ENCODE measurements at regions not wholly inside any gene's neighbourhood (a gene's known extent, or its start where the extent isn't known, plus 50 kb on each side); places are given as distances from the start of the nearest gene placed in this dataset.

DNA sequence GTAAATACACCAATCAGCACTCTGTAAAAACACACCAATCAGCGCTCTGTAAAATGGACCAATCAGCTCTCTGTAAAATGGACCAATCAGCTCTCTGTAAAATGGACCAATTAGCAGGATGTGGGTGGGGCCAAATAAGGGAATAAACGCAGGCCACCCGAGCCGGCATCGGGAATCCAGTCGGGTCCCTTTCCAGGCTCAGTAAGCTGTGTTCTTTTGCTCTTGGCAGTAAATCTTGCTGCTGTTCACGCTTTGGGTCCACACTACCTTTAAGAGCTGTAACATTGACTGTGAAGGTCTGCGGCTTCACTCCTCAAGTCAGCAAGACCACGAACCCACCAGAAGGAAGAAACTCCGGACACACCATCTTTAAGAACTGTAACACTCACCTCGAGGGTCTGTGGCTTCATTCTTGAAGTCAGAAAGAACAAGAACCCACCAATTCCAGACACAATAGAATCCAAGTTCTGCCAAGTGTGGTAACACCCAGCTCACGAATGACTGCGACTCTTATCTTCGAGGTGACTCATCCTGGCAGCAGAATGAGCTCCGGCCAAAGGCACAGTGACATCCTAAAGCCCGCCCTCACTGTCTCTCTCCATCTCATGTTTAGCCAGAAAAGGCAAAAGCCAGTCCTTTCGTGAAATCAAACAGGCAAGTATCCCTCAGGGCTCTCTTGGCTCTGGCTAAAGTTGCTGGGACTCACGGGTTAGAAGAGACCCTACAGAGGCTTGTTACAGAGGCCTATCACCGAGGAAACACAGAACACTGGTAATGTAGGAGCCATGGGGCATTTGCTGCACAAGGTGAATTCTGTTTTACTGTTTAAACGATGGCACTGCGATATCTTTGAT is 155.2 kb downstream of the FAM43A start:
- H3K27ac ChIP-seq, result no peak overlapping the region
- DNase-seq (ENCODE audit: low spot score in 2 of 2), result no peak
- intact Hi-C loops (cut with DNase I; ENCODE audit: low total_unique reads), result no loop called here
- TF ChIP-seq POLR2AphosphoS5 (IDR thresholded peaks at IDR 0.05) (no peak), CTCF (IDR thresholded peaks at IDR 0.05) (no peak), POLR2A (IDR thresholded peaks at IDR 0.05) (no peak)
- no peak overlapping the region for H3K4me3 ChIP-seq
- H3K9me3 ChIP-seq, result no peaks in the 10 kb centered on the region
- no peaks in the 10 kb centered on the region for H3K27me3 ChIP-seq
- no peaks in the 10 kb centered on the region for H3K4me1 ChIP-seq
- H3K36me3 ChIP-seq, result no peaks in the 10 kb centered on the region

DNA sequence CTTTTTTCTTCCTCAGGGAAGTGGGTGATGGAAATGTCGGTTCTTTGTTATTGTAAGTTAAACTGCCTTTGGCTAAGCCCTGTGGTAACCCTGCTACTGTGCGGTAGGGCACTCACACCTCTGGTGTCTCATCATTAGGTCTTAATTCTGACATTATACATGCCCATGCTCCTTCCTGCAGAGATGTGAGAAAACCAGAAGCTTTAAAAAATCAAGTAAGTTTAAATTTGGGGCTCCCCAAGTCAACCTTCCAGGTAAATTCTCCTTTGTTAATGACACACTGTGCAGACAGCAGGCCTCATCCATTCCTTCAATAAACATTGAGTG is 155.8 kb downstream of the FAM43A start:
- no peak for DNase-seq (ENCODE audit: low spot score in 2 of 2)
- TF ChIP-seq POLR2AphosphoS5 (IDR thresholded peaks at IDR 0.05) (no peak), CTCF (IDR thresholded peaks at IDR 0.05) (no peak), POLR2A (IDR thresholded peaks at IDR 0.05) (no peak)
- intact Hi-C loops (cut with DNase I; ENCODE audit: low total_unique reads), result no loop called here
- no peak overlapping the region for H3K4me3 ChIP-seq
- no peak overlapping the region for H3K27ac ChIP-seq
- H3K9me3 ChIP-seq, result no peaks in the 10 kb centered on the region
- H3K36me3 ChIP-seq, result no peaks in the 10 kb centered on the region
- H3K27me3 ChIP-seq, result no peaks in the 10 kb centered on the region
- H3K4me1 ChIP-seq, result no peaks in the 10 kb centered on the region

DNA sequence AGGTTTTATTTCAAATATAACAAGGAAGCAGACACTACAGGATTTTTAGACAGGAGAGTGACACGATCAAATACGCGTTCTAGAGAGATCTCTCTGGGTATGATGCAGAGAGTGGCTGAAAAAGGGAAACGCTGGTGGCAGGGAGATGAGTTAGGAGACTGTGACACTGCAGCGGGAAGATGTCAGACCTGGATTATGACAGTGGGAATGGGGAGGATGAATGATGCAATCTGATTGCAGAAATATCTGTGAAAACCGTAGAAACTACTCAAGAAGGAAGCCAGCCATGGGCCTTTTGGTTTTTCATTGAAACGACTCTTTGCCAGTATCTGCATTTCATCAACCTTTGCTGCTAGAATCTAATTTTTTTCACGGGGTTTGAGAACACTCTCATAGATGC is 157.9 kb downstream of the FAM43A start:
- TF ChIP-seq CTCF (IDR thresholded peaks at IDR 0.05), result no peak
- TF ChIP-seq POLR2A (IDR thresholded peaks at IDR 0.05), result no peak
- no peak for TF ChIP-seq POLR2AphosphoS5 (IDR thresholded peaks at IDR 0.05)
- no peak for DNase-seq (ENCODE audit: low spot score in 2 of 2)
- intact Hi-C loops (cut with DNase I; ENCODE audit: low total_unique reads), result no loop called here
- H3K9me3 ChIP-seq, result no peaks in the 10 kb centered on the region
- H3K36me3 ChIP-seq, result no peaks in the 10 kb centered on the region
- no peaks in the 10 kb centered on the region for H3K4me1 ChIP-seq
- no peak overlapping the region for H3K27ac ChIP-seq
- no peaks in the 10 kb centered on the region for H3K27me3 ChIP-seq
- H3K4me3 ChIP-seq, result no peak overlapping the region

DNA sequence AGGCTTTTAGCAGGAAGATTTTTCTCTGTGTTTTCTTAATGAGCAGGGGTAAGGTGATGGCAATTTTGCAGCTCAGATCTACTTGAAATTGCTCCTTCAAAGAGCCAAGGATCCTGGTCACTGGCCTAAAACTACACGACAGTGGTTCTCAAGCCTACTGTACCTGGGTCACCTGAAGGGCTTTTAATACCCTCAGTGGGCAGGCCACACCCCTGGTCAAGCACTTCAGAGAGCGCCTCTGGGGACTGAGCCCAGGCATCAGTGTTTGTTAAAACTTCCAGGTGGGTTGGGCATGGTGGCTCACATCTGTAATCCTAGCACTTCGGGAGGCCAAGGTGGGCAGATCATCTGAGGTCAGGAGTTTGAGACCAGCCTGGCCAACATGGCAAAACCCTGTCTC is 158.4 kb downstream of the FAM43A start:
- intact Hi-C loops (cut with DNase I; ENCODE audit: low total_unique reads), result no loop called here
- no peaks in the 10 kb centered on the region for H3K27me3 ChIP-seq

More for the DNA sequence above, 158.4 kb downstream of the FAM43A start:
- no peak for DNase-seq (ENCODE audit: low spot score in 2 of 2)
- Histone ChIP-seq H3K4me1 (no peaks in the 10 kb centered on the region), H3K36me3 (no peaks in the 10 kb centered on the region), H3K9me3 (no peaks in the 10 kb centered on the region), H3K27ac (no peak overlapping the region), H3K4me3 (no peak overlapping the region)
- TF ChIP-seq CTCF (IDR thresholded peaks at IDR 0.05) (no peak), POLR2AphosphoS5 (IDR thresholded peaks at IDR 0.05) (no peak), POLR2A (IDR thresholded peaks at IDR 0.05) (no peak)
